HT1080 (cell line): ENCODE measurements at regions not wholly inside any gene's neighbourhood (a gene's known extent, or its start where the extent isn't known, plus 50 kb on each side); places are given as distances from the start of the nearest gene placed in this dataset.

Experiments used
- DNase-seq: peaks from one replicate; pipeline ENCODE4 v3.0.0-alpha.2; 2015; ENCODE audit warnings: low read depth

- DNase-seq = no peak
Measured at GRCh38 chr10:47141349-47141748, 158.6 kb upstream of the GDF10 start.

GRCh38 chr10:47143072-47143471, 156.9 kb upstream of the GDF10 start:
- DNase-seq = no peak

GRCh38 chr10:47143473-47143872, 156.5 kb upstream of the GDF10 start:
- DNase-seq = no peak

- DNase-seq = no peak
Measured at GRCh38 chr10:47144525-47144924, 155.5 kb upstream of the GDF10 start.

- no peak for DNase-seq
Measured at GRCh38 chr10:47145290-47145934, 154.6 kb upstream of the GDF10 start.

GRCh38 chr10:47146572-47146971, 153.4 kb upstream of the GDF10 start:
- DNase-seq = no peak

- peak; percentile 55 for DNase-seq
Measured at GRCh38 chr10:47147186-47147585, 152.8 kb upstream of the GDF10 start.

- no peak for DNase-seq
Measured at GRCh38 chr10:47150581-47150980, 149.4 kb upstream of the GDF10 start.

GRCh38 chr10:47151920-47152319, 148.1 kb upstream of the GDF10 start:
- no peak for DNase-seq

- DNase-seq = peak; percentile 84
Measured at GRCh38 chr10:47152861-47153349, 147.1 kb upstream of the GDF10 start.

GRCh38 chr10:47154762-47155161, 145.2 kb upstream of the GDF10 start:
- DNase-seq = no peak

- DNase-seq = no peak
Measured at GRCh38 chr10:47156873-47157272, 143.1 kb upstream of the GDF10 start.

- no peak for DNase-seq
Measured at GRCh38 chr10:47158116-47159071, 141.6 kb upstream of the GDF10 start.

GRCh38 chr10:47159361-47160260, 140.4 kb upstream of the GDF10 start:
- no peak for DNase-seq

- DNase-seq = no peak
Measured at GRCh38 chr10:47160261-47160908, 139.6 kb upstream of the GDF10 start.

- DNase-seq = no peak
Measured at GRCh38 chr10:47160967-47161366, 139.0 kb upstream of the GDF10 start.

- DNase-seq = no peak
Measured at GRCh38 chr10:47161465-47161864, 138.5 kb upstream of the GDF10 start.

GRCh38 chr10:47164126-47164799, 135.7 kb upstream of the GDF10 start:
- peak; percentile 90 for DNase-seq

GRCh38 chr10:47164800-47165128, 135.2 kb upstream of the GDF10 start:
- no peak for DNase-seq

- DNase-seq = no peak
Measured at GRCh38 chr10:47165168-47165710, 134.8 kb upstream of the GDF10 start.
